Coronary artery (tissue), 2 donors: ENCODE measurements at regions not wholly inside any gene's neighbourhood (a gene's known extent, or its start where the extent isn't known, plus 50 kb on each side); places are given as distances from the start of the nearest gene placed in this dataset.

Experiments used
- DNase-seq: peaks from one replicate; pipeline ENCODE4 v3.0.0-alpha.2; 2017; ENCODE audit warnings: low spot score
- H3K27ac ChIP-seq, 2 donors: fragments of 200-600 bp; sonication (generic); one replicate each; pipeline ENCODE4 v1.5.1; 2016 to 2019
- H3K4me3 ChIP-seq: fragments of 200-600 bp; sonication (generic); 2 replicates; pipeline ENCODE4 v1.5.1; 2016; ENCODE audit warnings: mild to moderate bottlenecking, moderate library complexity
- CTCF ChIP-seq: fragments of 200-600 bp; sonication (generic); IDR thresholded peaks from one replicate; pipeline ENCODE4 v1.5.1; 2019; ENCODE audit warnings: antibody characterized with exemption

GRCh38 chr7:118777308-118777707, 552.8 kb downstream of the ANKRD7 start:
- DNase-seq: no peak
- TF ChIP-seq CTCF: no peak
- Histone ChIP-seq H3K27ac (no peak overlapping the region), H3K4me3 (no peak overlapping the region)

GRCh38 chr7:118792682-118793081, 568.2 kb downstream of the ANKRD7 start:
- Histone ChIP-seq H3K4me3 (no peak overlapping the region), H3K27ac (no peak overlapping the region)
- no peak for DNase-seq
- no peak for TF ChIP-seq CTCF

GRCh38 chr7:118793582-118793981, 569.1 kb downstream of the ANKRD7 start:
- Histone ChIP-seq H3K27ac (no peak overlapping the region), H3K4me3 (no peak overlapping the region)
- TF ChIP-seq CTCF: no peak
- DNase-seq: no peak

GRCh38 chr7:118794419-118794818, 569.9 kb downstream of the ANKRD7 start:
- DNase-seq: no peak
- Histone ChIP-seq H3K4me3 (no peak overlapping the region), H3K27ac (no peak overlapping the region)
- TF ChIP-seq CTCF: no peak

GRCh38 chr7:118801366-118801765, 576.9 kb downstream of the ANKRD7 start:
- DNase-seq: no peak
- Histone ChIP-seq H3K27ac (no peak overlapping the region), H3K4me3 (no peak overlapping the region)
- TF ChIP-seq CTCF: no peak

- no peak for TF ChIP-seq CTCF
- DNase-seq: no peak
- H3K27ac ChIP-seq: no peak overlapping the region
Observed at GRCh38 chr7:118802726-118803125, 578.2 kb downstream of the ANKRD7 start.

GRCh38 chr7:118826246-118826645, 601.7 kb downstream of the ANKRD7 start:
- no peak for TF ChIP-seq CTCF
- H3K4me3 ChIP-seq: no peak overlapping the region

More at GRCh38 chr7:118802726-118803125, 578.2 kb downstream of the ANKRD7 start:
- no peak overlapping the region for H3K4me3 ChIP-seq

More at GRCh38 chr7:118826246-118826645, 601.7 kb downstream of the ANKRD7 start:
- no peak for DNase-seq
- no peak overlapping the region for H3K27ac ChIP-seq
